ENCODE measurements at regions not wholly inside any gene's neighbourhood (a gene's known extent, or its start where the extent isn't known, plus 50 kb on each side); places are given as distances from the start of the nearest gene placed in this dataset.

GRCh38 chr9:89923961-89924504 lies 319.2 kb downstream of the GADD45G start:
- no peak for TF ChIP-seq POLR2AphosphoS5 (IDR thresholded peaks at IDR 0.05; ENCODE audit: borderline replicate concordance, low read depth, low read length)
- TF ChIP-seq EZH2 (IDR thresholded peaks at IDR 0.05): no peak
- TF ChIP-seq FOXP2 (optimal IDR thresholded peaks at IDR 0.05; ENCODE audit: control extremely low read depth, extremely low read length, insufficient read depth): no peak
